Amniotic stem cell (primary cell): ENCODE measurements at regions not wholly inside any gene's neighbourhood (a gene's known extent, or its start where the extent isn't known, plus 50 kb on each side); places are given as distances from the start of the nearest gene placed in this dataset.

ENCODE experiments used
- DNase-seq: peaks from one replicate; lab custom pipeline; 2025; lab: John Stamatoyannopoulos, UW

GRCh38 chr6:18784794-18785193 is 397.6 kb downstream of the RNF144B start:
- no peak for DNase-seq

GRCh38 chr6:18785810-18786490 is 398.8 kb downstream of the RNF144B start:
- DNase-seq: no peak

- DNase-seq: no peak
Measured at GRCh38 chr6:18792866-18793265, 405.7 kb downstream of the RNF144B start.

GRCh38 chr6:18795726-18796125 is 408.6 kb downstream of the RNF144B start:
- no peak for DNase-seq

GRCh38 chr6:18820725-18821124 is 433.6 kb downstream of the RNF144B start:
- DNase-seq: no peak

- DNase-seq: no peak
Measured at GRCh38 chr6:18823782-18824386, 436.7 kb downstream of the RNF144B start.

- no peak for DNase-seq
Measured at GRCh38 chr6:18829272-18829870, 442.2 kb downstream of the RNF144B start.

GRCh38 chr6:18835976-18836375 is 448.8 kb downstream of the RNF144B start:
- no peak for DNase-seq

GRCh38 chr6:18837013-18837412 is 449.9 kb downstream of the RNF144B start:
- DNase-seq: no peak

GRCh38 chr6:18842534-18842933 is 455.4 kb downstream of the RNF144B start:
- DNase-seq: no peak

- no peak for DNase-seq
Measured at GRCh38 chr6:18845896-18846295, 458.7 kb downstream of the RNF144B start.

GRCh38 chr6:18846327-18846726 is 459.2 kb downstream of the RNF144B start:
- no peak for DNase-seq

- no peak for DNase-seq
Measured at GRCh38 chr6:18861204-18861603, 474.1 kb downstream of the RNF144B start.

- no peak for DNase-seq
Measured at GRCh38 chr6:18883268-18883667, 496.1 kb downstream of the RNF144B start.

- DNase-seq: no peak
Measured at GRCh38 chr6:18883851-18884250, 496.7 kb downstream of the RNF144B start.

GRCh38 chr6:18893540-18894269 is 506.6 kb downstream of the RNF144B start:
- no peak for DNase-seq

- no peak for DNase-seq
Measured at GRCh38 chr6:18897350-18897749, 510.2 kb downstream of the RNF144B start.

GRCh38 chr6:18904681-18905080 is 517.5 kb downstream of the RNF144B start:
- no peak for DNase-seq

- DNase-seq: no peak
Measured at GRCh38 chr6:18920701-18921100, 533.6 kb downstream of the RNF144B start.

- no peak for DNase-seq
Measured at GRCh38 chr6:18931086-18931485, 543.9 kb downstream of the RNF144B start.

- no peak for DNase-seq
Measured at GRCh38 chr6:18958146-18958545, 571.0 kb downstream of the RNF144B start.

- no peak for DNase-seq
Measured at GRCh38 chr6:18961566-18961965, 574.4 kb downstream of the RNF144B start.

GRCh38 chr6:18962361-18962905 is 575.3 kb downstream of the RNF144B start:
- no peak for DNase-seq
